ENCODE measurements at regions not wholly inside any gene's neighbourhood (a gene's known extent, or its start where the extent isn't known, plus 50 kb on each side); places are given as distances from the start of the nearest gene placed in this dataset.

DNA sequence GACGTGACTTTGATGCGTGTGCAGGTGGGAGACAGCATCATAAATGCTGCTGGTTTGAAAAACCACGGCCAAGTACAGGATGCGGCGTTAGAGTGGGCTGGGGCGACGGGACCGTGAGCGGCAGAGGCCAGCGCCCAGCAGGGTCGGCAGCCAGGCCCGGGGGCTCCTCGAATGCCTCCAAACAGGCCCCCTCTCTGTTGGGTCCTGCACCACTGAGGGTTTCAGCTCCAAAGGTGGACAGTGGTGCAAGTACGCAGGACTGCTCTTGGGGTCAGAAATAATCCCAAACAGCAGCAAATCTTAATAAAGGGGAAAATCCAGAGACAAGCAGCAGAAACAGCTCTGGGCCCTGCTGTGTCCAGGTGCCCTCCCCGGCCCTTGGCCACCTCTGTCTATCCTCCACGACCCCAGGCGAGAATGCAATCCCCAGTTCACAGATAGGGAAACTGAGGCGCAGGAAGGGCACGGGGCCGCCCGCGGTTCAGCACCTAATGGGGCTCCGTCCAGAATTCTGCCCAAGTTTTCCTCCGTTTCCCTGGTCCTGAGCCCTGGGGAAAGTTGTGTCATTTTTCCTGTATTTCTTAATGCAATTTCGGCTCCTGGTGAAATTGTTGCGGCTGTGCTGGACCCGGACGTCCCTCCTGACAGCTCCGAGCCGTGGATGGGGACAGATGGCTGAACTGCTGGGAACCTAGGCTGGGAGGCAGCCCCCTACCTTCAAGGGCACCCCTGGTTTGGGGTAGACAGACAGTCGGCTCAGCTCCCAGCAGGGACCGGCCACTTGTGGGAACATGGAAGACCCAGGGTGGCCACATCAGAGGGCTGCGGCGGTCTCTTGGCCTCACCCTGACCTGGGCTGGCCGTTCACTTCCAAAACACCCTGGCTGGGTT, 97.4 kb downstream of the FOXL3 start:
- peaks cover 11% of the 10 kb centered on the region for H3K9me3 ChIP-seq (ENCODE audit: insufficient read depth, low read length, severe bottlenecking)
- ATAC-seq (ENCODE audit: insufficient read depth, low read depth) (no peak), DNase-seq (no peak)
- H2AFZ ChIP-seq (ENCODE audit: low read depth, low read length): no peak overlapping the region
- no peaks in the 10 kb centered on the region for H3K27me3 ChIP-seq (ENCODE audit: insufficient read depth, low read length, poor library complexity)
- H3K4me2 ChIP-seq (ENCODE audit: insufficient read depth, low read length): no peak overlapping the region
- H3K9ac ChIP-seq (ENCODE audit: low read depth, low read length): no peak overlapping the region
- no peak overlapping the region for H3K27ac ChIP-seq (ENCODE audit: low read length)
- H3K4me3 ChIP-seq (ENCODE audit: low read depth in 1 of 2, low read length in 2 of 2): no peak overlapping the region
- H3K36me3 ChIP-seq (ENCODE audit: insufficient read depth, low read length): no peaks in the 10 kb centered on the region
- H4K20me1 ChIP-seq (ENCODE audit: insufficient read depth, low read length): no peaks in the 10 kb centered on the region
- no peaks in the 10 kb centered on the region for H3K79me2 ChIP-seq (ENCODE audit: insufficient read depth, low read length)
- no peaks in the 10 kb centered on the region for H3K4me1 ChIP-seq (ENCODE audit: insufficient read depth, low read length)
- TF ChIP-seq EZH2 (IDR thresholded peaks at IDR 0.05; ENCODE audit: borderline replicate concordance, low read depth, low read length, severe bottlenecking): no peak
- TF ChIP-seq, protein P1, sequence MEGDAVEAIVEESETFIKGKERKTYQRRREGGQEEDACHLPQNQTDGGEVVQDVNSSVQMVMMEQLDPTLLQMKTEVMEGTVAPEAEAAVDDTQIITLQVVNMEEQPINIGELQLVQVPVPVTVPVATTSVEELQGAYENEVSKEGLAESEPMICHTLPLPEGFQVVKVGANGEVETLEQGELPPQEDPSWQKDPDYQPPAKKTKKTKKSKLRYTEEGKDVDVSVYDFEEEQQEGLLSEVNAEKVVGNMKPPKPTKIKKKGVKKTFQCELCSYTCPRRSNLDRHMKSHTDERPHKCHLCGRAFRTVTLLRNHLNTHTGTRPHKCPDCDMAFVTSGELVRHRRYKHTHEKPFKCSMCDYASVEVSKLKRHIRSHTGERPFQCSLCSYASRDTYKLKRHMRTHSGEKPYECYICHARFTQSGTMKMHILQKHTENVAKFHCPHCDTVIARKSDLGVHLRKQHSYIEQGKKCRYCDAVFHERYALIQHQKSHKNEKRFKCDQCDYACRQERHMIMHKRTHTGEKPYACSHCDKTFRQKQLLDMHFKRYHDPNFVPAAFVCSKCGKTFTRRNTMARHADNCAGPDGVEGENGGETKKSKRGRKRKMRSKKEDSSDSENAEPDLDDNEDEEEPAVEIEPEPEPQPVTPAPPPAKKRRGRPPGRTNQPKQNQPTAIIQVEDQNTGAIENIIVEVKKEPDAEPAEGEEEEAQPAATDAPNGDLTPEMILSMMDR (IDR thresholded peaks at IDR 0.05; ENCODE audit: borderline replicate concordance, extremely low read depth, low read length, poor library complexity, severe bottlenecking): no peak

DNA sequence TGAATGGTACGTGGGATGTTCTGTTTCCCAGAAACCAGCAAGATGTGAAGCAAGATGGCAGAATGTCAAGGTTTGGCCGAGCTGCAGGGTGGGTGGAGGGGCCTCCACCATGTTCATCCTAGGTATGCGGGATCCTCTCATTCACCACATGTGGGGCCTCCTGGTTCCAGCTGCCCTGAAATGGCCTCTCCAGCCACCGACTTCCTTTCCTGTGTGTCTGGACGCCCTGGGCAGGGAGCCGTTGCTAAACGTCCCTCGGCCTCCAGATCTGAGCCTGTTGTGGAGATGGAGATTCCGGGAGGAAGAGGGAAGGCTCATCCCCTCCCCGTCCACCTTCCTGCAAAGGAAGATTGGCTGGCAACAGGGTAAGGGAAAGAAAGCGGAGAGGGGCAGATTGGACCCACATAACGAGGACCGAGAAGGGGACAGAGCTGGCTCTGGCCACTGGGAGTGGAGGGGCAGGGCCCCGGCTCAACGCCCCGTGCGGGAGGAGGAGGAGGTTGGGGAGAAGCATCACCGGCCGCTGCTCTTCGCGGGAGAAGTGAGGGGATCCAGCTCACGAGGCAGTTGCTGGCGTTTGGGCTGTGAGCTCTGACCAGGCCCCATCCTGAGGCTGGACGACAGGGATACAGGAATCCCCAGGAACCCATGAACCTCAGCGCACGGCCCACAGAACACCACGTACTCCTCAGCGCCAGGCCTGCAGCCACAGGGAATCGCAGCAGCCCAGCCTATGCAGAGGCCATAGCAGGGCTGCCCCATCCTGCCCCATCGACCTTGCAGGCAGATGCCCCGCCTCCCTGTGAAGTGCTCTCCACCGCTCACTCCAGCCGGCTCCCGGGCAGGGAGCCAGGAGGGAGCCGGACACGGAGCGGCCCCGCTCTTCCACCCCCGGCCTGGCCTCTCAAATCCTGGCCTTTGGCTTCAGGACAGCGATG, 98.3 kb downstream of the FOXL3 start:
- ATAC-seq (ENCODE audit: insufficient read depth, low read depth) (no peak), DNase-seq (no peak)
- Histone ChIP-seq H3K4me3 (ENCODE audit: low read depth in 1 of 2, low read length in 2 of 2) (no peak overlapping the region), H3K9ac (ENCODE audit: low read depth, low read length) (no peak overlapping the region), H2AFZ (ENCODE audit: low read depth, low read length) (no peak overlapping the region), H3K4me2 (ENCODE audit: insufficient read depth, low read length) (no peak overlapping the region), H3K79me2 (ENCODE audit: insufficient read depth, low read length) (no peaks in the 10 kb centered on the region), H3K27ac (ENCODE audit: low read length) (no peak overlapping the region), H3K9me3 (ENCODE audit: insufficient read depth, low read length, severe bottlenecking) (peaks cover 16% of the 10 kb centered on the region), H4K20me1 (ENCODE audit: insufficient read depth, low read length) (no peaks in the 10 kb centered on the region), H3K4me1 (ENCODE audit: insufficient read depth, low read length) (no peaks in the 10 kb centered on the region), H3K36me3 (ENCODE audit: insufficient read depth, low read length) (no peaks in the 10 kb centered on the region), H3K27me3 (ENCODE audit: insufficient read depth, low read length, poor library complexity) (no peaks in the 10 kb centered on the region)
- no peak for TF ChIP-seq EZH2 (IDR thresholded peaks at IDR 0.05; ENCODE audit: borderline replicate concordance, low read depth, low read length, severe bottlenecking)
- TF ChIP-seq, protein P1 (IDR thresholded peaks at IDR 0.05; ENCODE audit: borderline replicate concordance, extremely low read depth, low read length, poor library complexity, severe bottlenecking): no peak

GRCh38 chr7:388961-389701, 99.2 kb downstream of the FOXL3 start:
- no peak overlapping the region for H3K4me3 ChIP-seq (ENCODE audit: low read depth in 1 of 2, low read length in 2 of 2)
- H4K20me1 ChIP-seq (ENCODE audit: insufficient read depth, low read length): no peaks in the 10 kb centered on the region
- H2AFZ ChIP-seq (ENCODE audit: low read depth, low read length): no peak overlapping the region
- no peak overlapping the region for H3K4me2 ChIP-seq (ENCODE audit: insufficient read depth, low read length)
- H3K36me3 ChIP-seq (ENCODE audit: insufficient read depth, low read length): no peaks in the 10 kb centered on the region
- no peaks in the 10 kb centered on the region for H3K4me1 ChIP-seq (ENCODE audit: insufficient read depth, low read length)
- no peaks in the 10 kb centered on the region for H3K27me3 ChIP-seq (ENCODE audit: insufficient read depth, low read length, poor library complexity)
- peaks cover 11% of the 10 kb centered on the region for H3K9me3 ChIP-seq (ENCODE audit: insufficient read depth, low read length, severe bottlenecking)
- TF ChIP-seq, protein P1 (IDR thresholded peaks at IDR 0.05; ENCODE audit: borderline replicate concordance, extremely low read depth, low read length, poor library complexity, severe bottlenecking): no peak
- no peak for TF ChIP-seq EZH2 (IDR thresholded peaks at IDR 0.05; ENCODE audit: borderline replicate concordance, low read depth, low read length, severe bottlenecking)
- no peak for DNase-seq
- H3K9ac ChIP-seq (ENCODE audit: low read depth, low read length): no peak overlapping the region
- ATAC-seq (ENCODE audit: insufficient read depth, low read depth): no peak
- no peaks in the 10 kb centered on the region for H3K79me2 ChIP-seq (ENCODE audit: insufficient read depth, low read length)
- no peak overlapping the region for H3K27ac ChIP-seq (ENCODE audit: low read length)
